ENCODE measurements at regions not wholly inside any gene's neighbourhood (a gene's known extent, or its start where the extent isn't known, plus 50 kb on each side); places are given as distances from the start of the nearest gene placed in this dataset.

DNA sequence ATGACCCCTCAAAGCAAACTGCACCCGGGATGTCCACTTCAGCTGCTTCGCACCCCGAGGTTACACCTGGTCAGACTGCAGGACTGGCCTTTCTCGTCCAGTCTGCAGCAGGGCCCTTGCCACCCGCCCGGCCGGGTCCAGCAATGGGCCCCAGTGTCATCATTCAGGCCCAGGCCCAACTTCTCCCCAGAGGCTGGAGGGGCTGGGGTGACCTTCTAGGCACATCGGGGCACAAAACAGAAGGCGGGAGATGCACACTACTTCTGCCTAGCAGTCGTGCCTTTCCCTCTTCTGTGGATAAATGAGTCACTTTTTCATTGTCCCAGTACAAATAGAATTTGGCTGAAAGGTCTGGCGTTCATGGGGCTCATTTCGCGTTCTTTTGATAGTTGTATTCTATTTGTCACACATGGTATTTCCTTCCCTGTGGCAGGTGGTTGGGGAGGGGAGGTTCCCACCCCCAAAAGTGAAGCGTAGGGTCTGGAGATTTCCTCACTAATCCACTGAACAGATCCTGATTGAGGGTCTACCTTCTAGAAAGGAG is 56.9 kb upstream of the ID2 start:
- TF ChIP-seq YY1 (IDR thresholded peaks at IDR 0.05; ENCODE audit: insufficient read depth, insufficient read length) (no peak), ZNF274 (IDR thresholded peaks at IDR 0.05; ENCODE audit: low read depth, low read length) (no peak), SUZ12 (IDR thresholded peaks at IDR 0.05; ENCODE audit: extremely low read depth, insufficient read depth, insufficient read length) (no peak)

Data from NT2/D1 (cell line).